Stimulated activated CD8-positive, alpha-beta memory T cell treated with anti-CD3 and anti-CD28 coated beads, Interleukin-15, amount 100 ng/mL, for 1 hour (primary cell): ENCODE measurements at regions not wholly inside any gene's neighbourhood (a gene's known extent, or its start where the extent isn't known, plus 50 kb on each side); places are given as distances from the start of the nearest gene placed in this dataset.
A peak's percentile ranks its signal among the peaks of the same experiment; 100 is the strongest.

Source experiments
- DNase-seq: peaks from one replicate; pipeline ENCODE4 v3.0.0-alpha.2; 2020; ENCODE audit warnings: low read depth

GRCh38 chr6:163984124-163984936 is 569.8 kb downstream of the QKI start:
- DNase-seq: no peak

- DNase-seq: no peak
Observed at GRCh38 chr6:163983679-163984078, 569.2 kb downstream of the QKI start.

DNA sequence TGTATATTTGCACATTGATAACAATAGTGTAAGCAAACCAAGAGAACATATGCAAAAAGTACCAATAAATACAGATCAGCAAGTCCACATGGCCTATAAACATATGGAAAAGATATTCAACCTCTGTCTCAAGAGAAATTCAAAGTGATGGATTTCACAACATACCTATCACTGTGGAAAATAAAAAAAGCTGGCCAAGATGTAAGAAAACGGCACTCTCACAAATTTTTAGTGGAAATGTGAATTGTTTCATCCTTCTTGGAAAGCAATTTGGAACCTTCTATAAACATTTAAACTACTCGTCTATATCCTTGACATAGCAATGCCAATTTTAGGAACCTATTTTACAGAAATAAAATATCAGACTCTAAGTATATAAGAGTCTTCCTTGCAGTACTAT is 559.8 kb downstream of the QKI start:
- DNase-seq: no peak

GRCh38 chr6:163971841-163972838 is 557.6 kb downstream of the QKI start:
- no peak for DNase-seq

DNA sequence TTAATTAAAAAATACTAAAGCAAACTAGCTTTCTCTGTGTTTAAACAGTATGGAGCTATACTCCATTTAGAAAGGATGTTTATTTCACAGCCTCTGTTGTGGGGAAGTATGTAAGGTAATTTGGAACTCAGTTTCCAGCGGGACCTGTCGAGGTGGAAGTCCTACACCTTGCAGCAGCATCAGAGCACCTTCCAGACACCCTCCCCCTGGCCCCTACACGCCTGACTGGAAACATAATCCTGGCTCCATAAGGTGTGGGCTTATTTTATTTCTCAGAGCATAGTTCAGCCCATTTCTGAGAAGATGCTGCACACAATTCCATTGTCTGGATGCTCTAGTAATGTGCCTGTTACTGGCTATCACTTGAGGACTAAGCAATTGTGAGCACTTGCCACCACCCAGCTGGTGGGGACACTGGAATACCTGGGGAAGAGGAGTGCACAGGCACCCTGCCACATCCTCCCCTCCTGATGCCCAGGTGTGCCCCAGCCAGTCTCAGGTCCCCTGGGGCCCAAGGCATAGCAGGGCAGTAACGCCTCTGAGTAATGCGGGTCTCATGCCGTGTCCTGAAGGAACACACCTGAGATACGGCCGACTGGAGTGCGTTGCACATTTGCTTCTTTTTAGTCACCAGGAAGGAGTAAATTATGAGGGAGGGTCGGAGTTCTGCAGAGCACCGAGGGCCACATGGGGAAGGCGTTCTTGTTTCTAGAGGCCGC is 556.5 kb downstream of the QKI start:
- no peak for DNase-seq

DNA sequence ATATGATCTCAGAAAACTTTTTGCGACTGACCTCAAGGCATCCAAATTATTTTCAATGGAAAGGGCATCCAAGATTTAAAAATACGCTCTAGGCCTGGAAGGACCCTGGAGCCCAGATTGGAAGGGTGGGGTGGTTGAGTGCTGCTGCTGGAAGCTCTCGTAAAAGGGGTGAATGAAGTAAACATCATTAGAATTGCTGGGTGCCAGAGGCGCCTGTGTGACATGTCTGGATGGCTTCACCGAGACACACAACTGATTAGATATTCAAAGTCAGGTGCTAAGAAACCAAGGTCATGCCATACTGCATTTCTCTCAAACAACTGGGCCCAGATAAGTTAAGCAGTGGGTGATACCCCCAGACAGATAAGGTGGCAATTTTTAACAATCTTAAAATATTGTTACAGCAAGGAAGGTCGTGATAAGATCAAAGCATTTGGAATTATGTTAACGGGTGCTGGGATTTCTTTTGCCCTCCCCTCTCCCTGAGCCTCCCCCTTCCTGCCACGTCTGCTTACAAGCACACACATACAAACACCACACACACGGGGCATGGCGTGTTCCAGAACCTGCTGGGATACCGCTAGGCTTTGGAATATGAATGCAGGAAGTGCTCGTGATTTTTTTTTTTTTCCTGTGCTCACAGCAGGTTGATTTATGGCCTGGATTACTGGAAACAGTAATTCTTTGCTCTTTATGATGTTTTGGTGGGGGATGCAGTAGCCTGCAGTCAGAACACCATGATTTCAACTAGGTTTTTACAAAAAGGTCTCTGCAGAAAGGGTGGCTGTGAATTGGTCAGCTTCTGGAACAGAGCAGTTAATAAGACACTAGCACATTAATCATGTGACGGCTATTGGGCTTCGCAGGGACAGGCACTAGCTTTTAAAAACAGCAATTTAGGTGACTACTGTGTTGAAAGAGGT is 551.2 kb downstream of the QKI start:
- DNase-seq: no peak

DNA sequence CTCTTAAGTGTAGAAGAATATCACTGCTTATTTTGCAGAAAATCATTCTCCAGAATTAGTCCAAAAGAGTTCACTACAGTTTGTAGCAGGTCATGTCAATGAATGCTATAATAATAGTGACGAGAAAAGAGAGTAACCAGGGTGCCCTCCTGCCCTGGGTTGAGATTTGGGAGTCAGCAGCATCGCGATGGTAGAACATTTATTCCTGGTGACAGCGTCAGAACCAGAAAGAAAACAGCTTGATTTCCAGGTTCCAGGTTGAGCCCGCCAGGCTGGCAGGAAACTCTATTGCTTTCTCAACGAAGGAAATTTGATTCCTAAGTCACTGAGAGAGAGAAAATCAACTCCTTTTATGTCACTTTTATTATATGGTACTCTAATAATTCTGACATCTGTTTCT is 550.3 kb downstream of the QKI start:
- no peak for DNase-seq

- DNase-seq: no peak
Observed at GRCh38 chr6:163963205-163964120, 548.9 kb downstream of the QKI start.

DNA sequence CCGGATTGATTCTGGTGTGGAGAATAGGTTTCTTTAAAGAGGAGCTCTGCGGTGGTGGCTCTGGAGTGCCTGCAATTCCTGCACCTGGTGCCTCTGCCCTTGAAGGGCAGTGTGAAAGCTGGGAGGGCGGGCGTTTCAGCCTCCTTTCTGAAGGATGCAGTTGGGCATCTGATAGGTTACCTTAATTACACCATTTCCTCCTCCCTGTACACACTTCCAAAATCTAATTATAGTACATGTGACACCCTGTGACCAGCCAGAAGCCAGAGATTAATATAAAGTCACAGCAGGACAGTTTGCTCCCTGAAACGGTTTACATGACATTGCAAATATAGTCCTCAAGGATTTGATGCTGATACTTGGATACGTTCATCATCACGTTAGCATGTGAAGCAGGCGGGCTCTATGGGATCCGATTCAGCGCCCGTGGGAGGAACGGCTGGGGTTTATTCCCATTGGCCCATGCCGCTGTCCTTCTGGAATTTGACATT is 548.2 kb downstream of the QKI start:
- DNase-seq: no peak

DNA sequence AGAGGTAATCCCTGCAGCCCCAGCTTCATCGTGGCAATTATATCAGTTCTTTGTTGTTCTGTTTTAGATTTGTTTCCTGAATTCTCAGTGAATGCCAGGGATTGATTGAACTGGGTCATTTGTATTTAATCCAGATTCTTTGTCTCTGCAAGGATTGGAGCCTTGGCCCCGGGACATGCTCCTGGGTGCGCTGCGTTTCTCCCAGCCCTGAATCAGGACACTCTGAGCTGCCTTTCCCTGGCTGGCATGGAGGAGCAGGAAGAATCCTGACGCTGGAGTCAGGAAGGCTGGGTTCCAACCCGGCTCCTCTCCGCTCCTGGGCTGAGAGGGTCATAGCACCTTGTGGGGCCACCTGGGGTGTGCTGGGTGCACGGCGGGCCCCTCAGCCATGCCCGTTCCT is 545.6 kb downstream of the QKI start:
- DNase-seq: no peak

GRCh38 chr6:163958646-163959045 is 544.1 kb downstream of the QKI start:
- DNase-seq: no peak

DNA sequence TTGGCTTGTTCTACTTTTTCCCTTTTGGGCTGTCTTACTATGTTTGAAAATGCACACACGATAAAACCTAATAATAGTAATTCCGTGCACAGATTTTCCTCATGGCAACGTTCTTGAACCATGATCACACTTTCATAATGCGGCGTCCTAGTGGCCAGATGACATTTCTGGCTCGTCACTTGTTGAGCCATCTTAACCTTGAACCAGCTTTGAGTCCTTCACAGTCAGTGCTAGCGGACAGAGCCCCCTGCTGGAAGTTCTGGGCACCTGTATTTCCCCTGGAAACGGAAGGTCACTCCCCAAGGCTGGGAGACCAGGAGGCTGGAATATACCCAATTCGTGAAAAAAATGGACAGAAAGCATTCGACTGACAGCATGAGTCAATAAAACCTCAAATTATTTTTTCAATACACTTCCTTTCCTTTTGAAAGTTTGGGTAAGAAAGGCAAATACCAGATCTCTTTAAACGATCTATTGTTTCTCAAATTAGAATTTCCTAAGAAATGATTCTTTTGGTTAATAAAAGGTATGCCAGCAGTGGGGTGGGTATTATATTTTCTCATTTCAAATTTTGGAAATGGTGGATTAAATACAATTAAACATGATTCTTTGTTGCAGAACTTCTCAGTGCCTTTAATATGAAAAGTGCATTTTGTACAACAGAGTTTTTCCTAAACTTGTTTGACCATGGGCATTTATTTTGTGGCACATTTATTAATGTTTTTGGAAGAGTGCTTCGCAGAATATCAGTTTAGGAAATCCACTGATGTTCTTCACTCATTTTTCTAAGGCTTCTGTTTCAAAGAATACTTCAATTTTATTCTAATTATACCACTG is 542.3 kb downstream of the QKI start:
- DNase-seq: peak; percentile 9

DNA sequence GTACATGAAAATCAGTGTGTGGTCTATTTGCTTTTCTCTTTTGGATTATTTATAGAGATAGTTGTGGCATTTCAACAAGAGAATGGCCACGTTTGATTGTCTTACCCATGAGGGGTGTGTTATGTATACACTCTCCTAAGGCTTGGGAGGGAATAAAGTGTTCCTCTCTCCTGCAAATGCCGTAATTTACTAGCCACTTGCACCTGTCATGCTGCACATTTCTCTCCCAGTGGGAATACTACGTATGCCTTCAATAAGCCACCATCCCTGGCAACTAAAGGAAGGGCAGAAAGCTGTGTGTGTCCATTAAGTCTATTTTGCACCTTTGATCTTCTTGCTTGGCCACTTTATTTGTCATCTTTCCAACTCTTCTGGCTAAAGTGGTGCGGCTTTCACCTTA is 541.2 kb downstream of the QKI start:
- DNase-seq: no peak

GRCh38 chr6:163955096-163955495 is 540.6 kb downstream of the QKI start:
- DNase-seq: no peak

GRCh38 chr6:163954088-163954775 is 539.7 kb downstream of the QKI start:
- no peak for DNase-seq

- no peak for DNase-seq
Observed at GRCh38 chr6:163952005-163952404, 537.5 kb downstream of the QKI start.

GRCh38 chr6:163951326-163951725 is 536.8 kb downstream of the QKI start:
- no peak for DNase-seq

DNA sequence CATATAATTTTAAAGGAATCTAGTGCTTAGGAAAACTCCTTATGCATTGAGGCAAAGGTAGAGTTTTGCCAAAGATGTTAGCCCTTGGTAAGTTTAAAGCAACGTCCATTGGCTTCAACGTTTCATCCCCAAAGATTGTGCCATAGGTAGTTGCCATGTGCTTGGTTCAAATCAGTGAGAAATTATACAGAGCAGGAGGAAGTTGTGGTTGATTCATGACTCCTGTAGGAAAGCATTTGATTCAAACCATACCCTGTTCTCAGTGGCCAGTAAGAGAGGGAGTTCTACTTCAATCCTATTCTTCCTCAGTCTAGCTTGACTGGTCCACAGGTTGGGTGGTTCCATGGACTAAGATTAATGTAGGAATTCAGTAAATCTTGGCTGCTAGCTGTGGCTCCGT is 535.6 kb downstream of the QKI start:
- DNase-seq: no peak
